ENCODE measurements at regions not wholly inside any gene's neighbourhood (a gene's known extent, or its start where the extent isn't known, plus 50 kb on each side); places are given as distances from the start of the nearest gene placed in this dataset.

DNA sequence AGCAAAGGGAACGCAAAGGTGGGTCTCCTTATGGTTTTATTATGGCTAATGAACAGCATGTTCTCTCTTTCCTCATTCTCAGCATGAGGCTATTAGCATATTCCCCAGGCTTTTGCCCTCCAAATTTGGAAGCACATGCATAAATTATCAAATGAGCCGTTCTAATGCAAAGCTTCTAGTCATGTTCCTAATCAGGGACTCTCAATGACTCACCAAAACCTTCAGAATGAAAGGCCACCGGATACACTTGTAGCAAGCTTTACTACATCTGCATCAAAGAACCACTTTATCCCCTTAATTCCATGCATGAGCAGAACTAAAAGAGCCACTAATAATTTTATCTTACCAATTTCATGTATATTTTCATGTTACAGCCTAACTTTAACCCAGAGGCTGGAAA, 310.5 kb downstream of the LRATD1 start:
- SMC1A ChIA-PET (ENCODE audit: uncharacterized antibody, unreplicated experiment): no interaction called here
- TF ChIP-seq CREB1 (IDR thresholded peaks at IDR 0.05; ENCODE audit: low read depth): no peak
- TF ChIP-seq NFXL1 (IDR thresholded peaks at IDR 0.05; ENCODE audit: borderline replicate concordance): no peak
- TF ChIP-seq MXI1 (IDR thresholded peaks at IDR 0.05; ENCODE audit: low read depth, low read length): no peak
- TF ChIP-seq, protein P1, sequence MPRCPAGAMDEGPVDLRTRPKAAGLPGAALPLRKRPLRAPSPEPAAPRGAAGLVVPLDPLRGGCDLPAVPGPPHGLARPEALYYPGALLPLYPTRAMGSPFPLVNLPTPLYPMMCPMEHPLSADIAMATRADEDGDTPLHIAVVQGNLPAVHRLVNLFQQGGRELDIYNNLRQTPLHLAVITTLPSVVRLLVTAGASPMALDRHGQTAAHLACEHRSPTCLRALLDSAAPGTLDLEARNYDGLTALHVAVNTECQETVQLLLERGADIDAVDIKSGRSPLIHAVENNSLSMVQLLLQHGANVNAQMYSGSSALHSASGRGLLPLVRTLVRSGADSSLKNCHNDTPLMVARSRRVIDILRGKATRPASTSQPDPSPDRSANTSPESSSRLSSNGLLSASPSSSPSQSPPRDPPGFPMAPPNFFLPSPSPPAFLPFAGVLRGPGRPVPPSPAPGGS (IDR thresholded peaks at IDR 0.05; ENCODE audit: borderline replicate concordance, insufficient read depth, low read depth, low read length, poor library complexity, severe bottlenecking): no peak
- no peak for TF ChIP-seq SIN3A (IDR thresholded peaks at IDR 0.05; ENCODE audit: low read depth, low read length)
- TF ChIP-seq GATAD2B (conservative IDR thresholded peaks at IDR 0.05; ENCODE audit: low read depth): no peak
- no peak for TF ChIP-seq MTA2 (IDR thresholded peaks at IDR 0.05; ENCODE audit: low read depth)
- TF ChIP-seq POLR2AphosphoS2 (IDR thresholded peaks at IDR 0.05; ENCODE audit: low read depth, low read length): no peak
- FAIRE-seq (no peak), ATAC-seq (no peak), DNase-seq (ENCODE audit: low read depth, low spot score) (no peak)
- intact Hi-C loops (cut with micrococcal nuclease; ENCODE audit: unreplicated experiment) (no loop called here), in situ Hi-C loops (cut with MboI) (no loop called here)
- Histone ChIP-seq H3K4me1 (ENCODE audit: control insufficient read depth, insufficient read depth, low read length) (no peaks in the 10 kb centered on the region), H3K36me3 (ENCODE audit: control insufficient read depth in 2 of 2, insufficient read depth in 2 of 2, low read length in 1 of 2) (no peaks in the 10 kb centered on the region), H3K9me3 (replicated peaks; ENCODE audit: control insufficient read depth, insufficient read depth, low read length) (no peaks in the 10 kb centered on the region; the same call in 2 of the 3 replicates), H3K79me2 (ENCODE audit: control insufficient read depth, insufficient read depth, low read length) (no peaks in the 10 kb centered on the region), H3K4me3 (no peak overlapping the region), H3K9ac (ENCODE audit: control insufficient read depth, insufficient read depth, low read length) (no peak overlapping the region), H3K27me3 (replicated peaks in 1 of 2; ENCODE audit: control insufficient read depth in 2 of 2, insufficient read depth in 2 of 2, low read length in 1 of 2) (no peaks in the 10 kb centered on the region), H3K27ac (ENCODE audit: control insufficient read depth, insufficient read depth) (no peak overlapping the region), H2AFZ (ENCODE audit: control insufficient read depth, low read depth, low read length) (no peak overlapping the region), H4K20me1 (ENCODE audit: control insufficient read depth, insufficient read depth) (no peaks in the 10 kb centered on the region), H3K4me2 (ENCODE audit: control insufficient read depth, insufficient read depth) (no peak overlapping the region)
- RAD21 ChIA-PET (ENCODE audit: unreplicated experiment): no interaction called here
- CTCF ChIA-PET: no interaction called here
- POLR2A ChIA-PET: no interaction called here
- 0% methylated on average over 3 of the region's 3 CpGs for WGBS (ENCODE audit: insufficient coverage, insufficient replicate concordance, low lambda C conversion rate, missing lambda C conversion rate)
- BruUV-seq (replicated peaks): no TSS peak

Measured in GM12878 (cell line).